ENCODE measurements at regions not wholly inside any gene's neighbourhood (a gene's known extent, or its start where the extent isn't known, plus 50 kb on each side); places are given as distances from the start of the nearest gene placed in this dataset.
A peak's percentile ranks its signal among the peaks of the same experiment; 100 is the strongest.

DNA sequence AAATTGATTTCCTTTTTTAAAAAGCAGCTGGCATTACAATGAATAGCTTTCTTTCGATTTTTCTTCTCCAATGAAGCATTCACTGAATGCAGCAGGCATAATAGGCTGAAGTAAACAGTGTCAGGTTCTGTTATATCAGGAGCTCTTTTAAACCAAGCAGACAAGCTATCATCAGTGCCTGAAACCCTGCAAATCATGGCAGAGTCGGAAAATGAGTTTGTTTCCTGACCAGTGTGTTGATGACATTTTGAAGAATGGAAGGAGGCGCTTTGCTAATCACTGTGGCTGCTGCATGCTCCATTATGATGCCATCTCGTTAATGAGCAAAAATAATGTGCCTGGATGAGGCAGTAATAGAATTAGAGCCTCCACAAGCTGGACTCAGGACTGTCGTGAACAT, 284.5 kb downstream of the ZNF608 start:
- FAIRE-seq (no peak), DNase-seq (no peak), ATAC-seq (peak in 1 of 4 donors; percentile 16)
- no peak overlapping the region for H3K27ac ChIP-seq
- peaks cover 0 to 6% (median 0%) of the 10 kb centered on the region in 3 donors for H3K4me1 ChIP-seq
- H3K27me3 ChIP-seq: no peaks in the 10 kb centered on the region
- 65 to 72% methylated on average over 5 of the region's 5 CpGs for WGBS, 2 donors
- no peak overlapping the region for H3K4me3 ChIP-seq
- TF ChIP-seq CTCF (IDR thresholded peaks at IDR 0.05): no peak
- intact Hi-C loops (cut with DNase I): no loop called here
- no peaks in the 10 kb centered on the region for H3K36me3 ChIP-seq
- H3K9me3 ChIP-seq: no peaks in the 10 kb centered on the region

GRCh38 chr5:124461157-124461556, 285.3 kb downstream of the ZNF608 start:
- Histone ChIP-seq H3K4me3 (no peak overlapping the region), H3K4me1 (peaks cover 0 to 6% (median 0%) of the 10 kb centered on the region in 3 donors), H3K27me3 (no peaks in the 10 kb centered on the region), H3K27ac (no peak overlapping the region), H3K36me3 (no peaks in the 10 kb centered on the region), H3K9me3 (no peaks in the 10 kb centered on the region)
- WGBS, 2 donors: 86 to 89% methylated on average over 1 of the region's 1 CpG
- no peak for DNase-seq
- no peak for FAIRE-seq
- TF ChIP-seq CTCF (IDR thresholded peaks at IDR 0.05): no peak
- ATAC-seq: no peak
- intact Hi-C loops (cut with DNase I): no loop called here

GRCh38 chr5:124460642-124461041, 285.8 kb downstream of the ZNF608 start:
- Histone ChIP-seq H3K36me3 (no peaks in the 10 kb centered on the region), H3K27me3 (no peaks in the 10 kb centered on the region), H3K27ac (no peak overlapping the region), H3K9me3 (no peaks in the 10 kb centered on the region), H3K4me3 (no peak overlapping the region), H3K4me1 (peaks cover 0 to 6% (median 0%) of the 10 kb centered on the region in 3 donors)
- WGBS, 2 donors: 87 to 89% methylated on average over 3 of the region's 3 CpGs
- no peak for DNase-seq
- ATAC-seq: no peak
- no peak for FAIRE-seq
- TF ChIP-seq CTCF (IDR thresholded peaks at IDR 0.05): no peak
- intact Hi-C loops (cut with DNase I): no loop called here

DNA sequence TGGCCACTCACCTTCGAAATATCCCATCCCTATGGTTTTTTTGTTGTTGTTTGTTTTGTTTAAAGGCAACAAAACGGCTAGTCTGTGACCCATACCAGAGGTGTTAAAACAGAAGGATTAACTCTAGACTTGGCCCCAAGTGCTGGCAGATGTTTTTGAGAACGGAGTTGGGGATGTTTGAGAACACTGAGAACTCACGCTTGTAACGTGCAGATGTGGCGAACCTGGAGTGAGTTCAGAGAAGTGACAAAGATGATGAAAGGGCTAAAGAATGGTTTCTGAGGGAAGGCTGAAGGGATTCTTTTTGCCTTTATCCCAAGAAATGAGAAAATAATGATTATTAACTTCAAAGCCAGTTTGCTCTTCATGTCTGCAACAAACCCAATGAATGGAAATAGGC, 286.5 kb downstream of the ZNF608 start:
- WGBS, 2 donors: 83 to 85% methylated on average over 6 of the region's 6 CpGs
- no peak for DNase-seq
- Histone ChIP-seq H3K4me3 (no peak overlapping the region), H3K4me1 (no peaks in the 10 kb centered on the region), H3K36me3 (no peaks in the 10 kb centered on the region), H3K27me3 (no peaks in the 10 kb centered on the region), H3K9me3 (no peaks in the 10 kb centered on the region), H3K27ac (no peak overlapping the region)
- intact Hi-C loops (cut with DNase I): no loop called here
- ATAC-seq: no peak
- FAIRE-seq: no peak
- no peak for TF ChIP-seq CTCF (IDR thresholded peaks at IDR 0.05)

DNA sequence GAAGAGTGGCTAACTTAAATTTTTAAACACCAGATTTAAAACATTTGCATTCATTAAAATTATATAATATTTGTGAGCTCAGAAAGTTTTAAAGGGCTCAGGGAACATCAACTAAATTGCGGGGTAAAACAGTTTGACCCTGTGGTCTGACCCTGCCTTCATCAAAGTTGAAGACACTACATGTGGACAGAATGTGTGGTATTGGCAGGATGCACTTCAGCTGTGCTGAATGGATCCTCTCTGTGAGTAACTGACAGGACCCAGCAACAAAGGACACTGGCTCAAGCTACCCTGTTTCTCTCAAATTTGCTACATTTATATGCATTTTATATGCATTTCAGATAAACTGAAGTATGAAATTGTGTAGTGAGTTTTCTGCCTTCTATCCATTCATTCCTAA, 288.5 kb downstream of the ZNF608 start:
- intact Hi-C loops (cut with DNase I): no loop called here
- H3K27ac ChIP-seq: no peak overlapping the region
- ATAC-seq: no peak
- no peaks in the 10 kb centered on the region for H3K9me3 ChIP-seq
- no peak for FAIRE-seq
- H3K36me3 ChIP-seq: no peaks in the 10 kb centered on the region
- no peak for DNase-seq
- no peaks in the 10 kb centered on the region for H3K27me3 ChIP-seq
- WGBS, 2 donors: 86 to 90% methylated on average over 1 of the region's 1 CpG
- TF ChIP-seq CTCF (IDR thresholded peaks at IDR 0.05): no peak
- no peaks in the 10 kb centered on the region for H3K4me1 ChIP-seq
- H3K4me3 ChIP-seq: no peak overlapping the region
